ENCODE measurements at regions not wholly inside any gene's neighbourhood (a gene's known extent, or its start where the extent isn't known, plus 50 kb on each side); places are given as distances from the start of the nearest gene placed in this dataset.

- no peaks in the 10 kb centered on the region for H3K27me3 ChIP-seq
- 67 to 84% (median 76%) methylated on average over 9 to 11 of the region's 11 CpGs for WGBS, 4 donors
- intact Hi-C loops (cut with DNase I), result no loop called here
These were observed 97.7 kb upstream of the SFSWAP start for GRCh38 chr12:131613186-131613585.

GRCh38 chr12:131613678-131614077, 97.2 kb upstream of the SFSWAP start:
- Histone ChIP-seq H3K4me1 (replicated peaks in 1 of 2) (no peaks in the 10 kb centered on the region), H3K27ac (no peak overlapping the region), H3K4me3 (no peak overlapping the region), H3K36me3 (replicated peaks in 1 of 2) (no peaks in the 10 kb centered on the region), H3K9me3 (replicated peaks in 1 of 3) (no peaks in the 10 kb centered on the region), H3K27me3 (no peaks in the 10 kb centered on the region)
- intact Hi-C loops (cut with DNase I), result no loop called here
- DNase-seq, result no peak
- TF ChIP-seq POLR2A (IDR thresholded peaks at IDR 0.05) (no peak), CTCF (IDR thresholded peaks at IDR 0.05) (no peak)
- 76 to 89% (median 79%) methylated on average over 13 of the region's 13 CpGs for WGBS, 4 donors

More at GRCh38 chr12:131613186-131613585, 97.7 kb upstream of the SFSWAP start:
- no peak overlapping the region for H3K4me3 ChIP-seq
- TF ChIP-seq POLR2A (IDR thresholded peaks at IDR 0.05) (no peak), CTCF (IDR thresholded peaks at IDR 0.05) (no peak)
- no peaks in the 10 kb centered on the region for H3K36me3 ChIP-seq (replicated peaks in 1 of 2)
- H3K4me1 ChIP-seq (replicated peaks in 1 of 2), result no peaks in the 10 kb centered on the region
- H3K9me3 ChIP-seq (replicated peaks in 1 of 3), result no peaks in the 10 kb centered on the region
- H3K27ac ChIP-seq, result no peak overlapping the region
- DNase-seq, result no peak

GRCh38 chr12:131615326-131616042, 95.4 kb upstream of the SFSWAP start:
- Histone ChIP-seq H3K36me3 (replicated peaks in 1 of 2) (no peaks in the 10 kb centered on the region), H3K4me1 (replicated peaks in 1 of 2) (no peaks in the 10 kb centered on the region), H3K4me3 (no peak overlapping the region), H3K9me3 (replicated peaks in 1 of 3) (no peaks in the 10 kb centered on the region), H3K27ac (no peak overlapping the region), H3K27me3 (no peaks in the 10 kb centered on the region)
- DNase-seq, result no peak
- intact Hi-C loops (cut with DNase I), result no loop called here
- whole genome bisulfite sequencing, 4 donors, result 46 to 53% (median 47%) methylated on average over 6 of the region's 6 CpGs
- TF ChIP-seq POLR2A (IDR thresholded peaks at IDR 0.05) (no peak), CTCF (IDR thresholded peaks at IDR 0.05) (no peak)

DNA sequence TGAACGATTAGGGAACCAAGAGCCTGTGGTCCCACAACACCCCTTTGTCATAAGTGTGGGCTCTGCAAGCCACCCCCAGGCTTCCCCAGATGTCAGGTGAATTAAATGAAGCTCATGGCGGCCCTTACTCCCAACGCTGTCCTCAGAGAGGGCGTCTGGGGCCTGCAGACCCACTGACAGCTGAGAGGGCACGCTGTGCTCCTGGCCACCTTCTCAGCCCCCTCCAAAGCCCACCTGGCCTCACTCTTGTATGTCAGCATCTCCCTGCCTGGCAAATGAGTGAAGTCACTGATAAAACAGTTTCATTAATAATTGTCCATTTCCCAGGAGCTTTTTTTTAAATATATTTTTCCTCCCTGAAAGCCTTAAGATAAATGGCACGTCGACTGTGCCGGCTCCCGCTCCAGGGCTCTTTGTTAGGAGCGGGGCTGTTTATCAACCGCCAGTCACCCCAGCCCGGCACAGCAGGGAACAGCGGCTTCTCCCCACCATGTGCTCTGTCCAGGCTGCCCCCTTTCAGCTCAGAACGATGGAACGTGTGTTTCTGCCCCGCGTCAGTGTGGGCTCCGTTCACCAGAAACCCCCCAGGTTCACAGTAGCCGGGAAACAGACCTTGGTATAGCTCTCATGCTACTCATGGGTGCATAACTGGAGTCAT, 94.7 kb upstream of the SFSWAP start:
- no peaks in the 10 kb centered on the region for H3K9me3 ChIP-seq (replicated peaks in 1 of 3)
- no peak for DNase-seq
- TF ChIP-seq CTCF (IDR thresholded peaks at IDR 0.05) (no peak), POLR2A (IDR thresholded peaks at IDR 0.05) (no peak)
- no peaks in the 10 kb centered on the region for H3K36me3 ChIP-seq (replicated peaks in 1 of 2)
- no peak overlapping the region for H3K27ac ChIP-seq
- H3K4me1 ChIP-seq (replicated peaks in 1 of 2), result no peaks in the 10 kb centered on the region
- 37 to 55% (median 42%) methylated on average over 15 to 19 of the region's 19 CpGs for WGBS, 4 donors
- H3K4me3 ChIP-seq, result no peak overlapping the region
- H3K27me3 ChIP-seq, result no peaks in the 10 kb centered on the region
- intact Hi-C loops (cut with DNase I), result no loop called here

Data from adrenal gland (tissue), 9 donors.